DOHH2 (cell line): ENCODE measurements at regions not wholly inside any gene's neighbourhood (a gene's known extent, or its start where the extent isn't known, plus 50 kb on each side); places are given as distances from the start of the nearest gene placed in this dataset.

ENCODE experiments used
- H3F3A ChIP-seq: fragments of 200-600 bp; sonication (generic), shearing (Covaris generic); 2 replicates; pipeline ENCODE4 v1.6.0; 2016; ENCODE audit warnings: antibody characterized with exemption, mild to moderate bottlenecking; ENCODE audit not compliant: control insufficient read depth, insufficient read depth
- H3K27ac ChIP-seq: fragments of 200-600 bp; sonication (generic); 2 replicates; pipeline ENCODE4 v1.5.1; 2014; ENCODE audit warnings: low read depth, mild to moderate bottlenecking, low read length, moderate library complexity
- H3K27me3 ChIP-seq: fragments of 200-600 bp; sonication (generic); 2 replicates; pipeline ENCODE4 v1.6.1; 2014; ENCODE audit warnings: mild to moderate bottlenecking, low read length, mixed read lengths; ENCODE audit not compliant: control insufficient read depth
- H3K36me3 ChIP-seq: fragments of 200-600 bp; sonication (generic); 2 replicates; pipeline ENCODE4 v1.6.1; 2014; ENCODE audit warnings: mild to moderate bottlenecking, low read length, moderate library complexity, mixed read lengths; ENCODE audit not compliant: control insufficient read depth
- H3K4me1 ChIP-seq: fragments of 200-600 bp; sonication (generic); 2 replicates; pipeline ENCODE4 v1.6.1; 2014; ENCODE audit warnings: mild to moderate bottlenecking, low read length, mixed read lengths; ENCODE audit not compliant: control insufficient read depth
- H3K4me2 ChIP-seq: fragments of 200-600 bp; sonication (generic); 2 replicates; pipeline ENCODE4 v1.6.0; 2014; ENCODE audit warnings: mild to moderate bottlenecking, low read length, moderate library complexity
- H3K4me3 ChIP-seq: fragments of 200-600 bp; sonication (generic); 2 replicates; pipeline ENCODE4 v1.5.1; 2014; ENCODE audit warnings: mild to moderate bottlenecking, low read length, mixed read lengths
- H3K79me2 ChIP-seq: fragments of 200-600 bp; sonication (generic); 2 replicates; pipeline ENCODE4 v1.6.1; 2014; ENCODE audit warnings: mild to moderate bottlenecking, low read length, mixed read lengths; ENCODE audit not compliant: control insufficient read depth
- H3K9me2 ChIP-seq: fragments of 200-600 bp; sonication (generic); replicated peaks from 2 replicates; pipeline ENCODE4 v1.6.1; 2014; ENCODE audit warnings: mild to moderate bottlenecking, low read length, mixed read lengths; ENCODE audit not compliant: control insufficient read depth
- H3K9me3 ChIP-seq: fragments of 200-600 bp; sonication (generic); 2 replicates; pipeline ENCODE4 v1.6.1; 2014; ENCODE audit warnings: antibody characterized with exemption, low read length, mixed read lengths; ENCODE audit not compliant: control insufficient read depth, insufficient read depth
- H4K20me1 ChIP-seq: fragments of 200-600 bp; sonication (generic); 2 replicates; pipeline ENCODE4 v1.6.0; 2014; ENCODE audit warnings: low read depth, mild to moderate bottlenecking, antibody characterized with exemption, low read length, moderate library complexity; ENCODE audit not compliant: control insufficient read depth, insufficient read depth
- EZH2phosphoT487 ChIP-seq: fragments of 200-600 bp; sonication (generic); IDR thresholded peaks from 2 replicates; pipeline ENCODE4 v1.6.1; 2017; ENCODE audit warnings: borderline replicate concordance, mild to moderate bottlenecking, antibody characterized with exemption, low read length, moderate library complexity, mixed read lengths
- TF ChIP-seq, protein P1 (sequence below): fragments of 200-600 bp; sonication (generic); IDR thresholded peaks from one replicate; pipeline ENCODE4 v1.5.1; 2014; ENCODE audit warnings: antibody characterized with exemption, mild to moderate bottlenecking, low read depth, low read length; ENCODE audit not compliant: poor library complexity, severe bottlenecking

DNA sequence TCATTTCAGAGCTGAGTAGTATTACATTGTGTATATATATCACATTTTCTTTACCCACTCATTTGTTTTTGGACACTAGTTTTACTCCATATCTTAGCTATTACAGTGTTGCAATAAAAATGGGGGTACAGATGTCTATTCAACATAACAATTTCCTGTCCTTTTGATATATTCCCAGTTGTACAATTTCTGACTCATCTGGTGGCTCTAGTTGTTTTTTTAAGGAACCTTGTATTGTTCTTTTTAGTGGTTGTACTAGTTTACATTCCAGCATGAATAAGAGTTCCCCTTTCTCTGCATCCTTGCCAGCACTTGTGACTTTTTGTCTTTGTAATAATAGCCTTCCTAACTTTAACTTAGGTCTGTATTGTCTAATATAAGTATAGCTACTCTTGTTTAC, 739.9 kb downstream of the XPNPEP1 start:
- Histone ChIP-seq H3K9me2 (no peaks in the 10 kb centered on the region), H3K4me2 (no peak overlapping the region), H3F3A (no peaks in the 10 kb centered on the region), H3K9me3 (no peaks in the 10 kb centered on the region), H3K4me1 (no peaks in the 10 kb centered on the region), H3K27me3 (no peaks in the 10 kb centered on the region), H3K27ac (no peak overlapping the region), H3K79me2 (no peaks in the 10 kb centered on the region), H3K4me3 (no peak overlapping the region), H4K20me1 (no peaks in the 10 kb centered on the region), H3K36me3 (no peaks in the 10 kb centered on the region)
- TF ChIP-seq EZH2phosphoT487: no peak
- TF ChIP-seq, protein P1, sequence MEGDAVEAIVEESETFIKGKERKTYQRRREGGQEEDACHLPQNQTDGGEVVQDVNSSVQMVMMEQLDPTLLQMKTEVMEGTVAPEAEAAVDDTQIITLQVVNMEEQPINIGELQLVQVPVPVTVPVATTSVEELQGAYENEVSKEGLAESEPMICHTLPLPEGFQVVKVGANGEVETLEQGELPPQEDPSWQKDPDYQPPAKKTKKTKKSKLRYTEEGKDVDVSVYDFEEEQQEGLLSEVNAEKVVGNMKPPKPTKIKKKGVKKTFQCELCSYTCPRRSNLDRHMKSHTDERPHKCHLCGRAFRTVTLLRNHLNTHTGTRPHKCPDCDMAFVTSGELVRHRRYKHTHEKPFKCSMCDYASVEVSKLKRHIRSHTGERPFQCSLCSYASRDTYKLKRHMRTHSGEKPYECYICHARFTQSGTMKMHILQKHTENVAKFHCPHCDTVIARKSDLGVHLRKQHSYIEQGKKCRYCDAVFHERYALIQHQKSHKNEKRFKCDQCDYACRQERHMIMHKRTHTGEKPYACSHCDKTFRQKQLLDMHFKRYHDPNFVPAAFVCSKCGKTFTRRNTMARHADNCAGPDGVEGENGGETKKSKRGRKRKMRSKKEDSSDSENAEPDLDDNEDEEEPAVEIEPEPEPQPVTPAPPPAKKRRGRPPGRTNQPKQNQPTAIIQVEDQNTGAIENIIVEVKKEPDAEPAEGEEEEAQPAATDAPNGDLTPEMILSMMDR: no peak

- TF ChIP-seq, protein P1: no peak
- no peak for TF ChIP-seq EZH2phosphoT487
- no peaks in the 10 kb centered on the region for H3K4me1 ChIP-seq
- no peak overlapping the region for H3K4me3 ChIP-seq
- H3K79me2 ChIP-seq: no peaks in the 10 kb centered on the region
- H3K27ac ChIP-seq: no peak overlapping the region
- no peaks in the 10 kb centered on the region for H3K36me3 ChIP-seq
- H3K9me3 ChIP-seq: no peaks in the 10 kb centered on the region
- no peaks in the 10 kb centered on the region for H3F3A ChIP-seq
- no peaks in the 10 kb centered on the region for H3K27me3 ChIP-seq
- H4K20me1 ChIP-seq: no peaks in the 10 kb centered on the region
- no peak overlapping the region for H3K4me2 ChIP-seq
- no peaks in the 10 kb centered on the region for H3K9me2 ChIP-seq
Measured at GRCh38 chr10:109178591-109178990, 744.7 kb downstream of the XPNPEP1 start.

DNA sequence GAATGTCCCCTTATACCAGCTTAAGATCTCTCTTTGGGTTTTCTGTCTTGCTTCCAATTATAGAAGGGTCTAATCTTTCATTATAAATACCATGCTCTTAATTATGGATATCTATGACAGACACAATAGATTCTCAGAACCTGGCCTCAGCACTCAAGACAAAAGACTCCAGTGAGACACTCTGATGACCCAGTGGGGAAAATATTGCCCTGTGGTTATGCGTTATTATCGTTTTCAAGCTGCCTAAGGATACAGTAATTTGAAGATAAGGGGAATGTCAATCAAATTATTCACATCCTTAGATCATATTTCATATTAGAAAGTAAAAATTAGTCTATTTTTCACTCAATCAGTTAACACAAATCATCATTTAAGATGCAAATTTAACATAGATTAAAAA, 748.8 kb downstream of the XPNPEP1 start:
- H3K9me3 ChIP-seq: no peaks in the 10 kb centered on the region
- H3F3A ChIP-seq: no peaks in the 10 kb centered on the region
- TF ChIP-seq, protein P1: no peak
- no peak for TF ChIP-seq EZH2phosphoT487

DNA sequence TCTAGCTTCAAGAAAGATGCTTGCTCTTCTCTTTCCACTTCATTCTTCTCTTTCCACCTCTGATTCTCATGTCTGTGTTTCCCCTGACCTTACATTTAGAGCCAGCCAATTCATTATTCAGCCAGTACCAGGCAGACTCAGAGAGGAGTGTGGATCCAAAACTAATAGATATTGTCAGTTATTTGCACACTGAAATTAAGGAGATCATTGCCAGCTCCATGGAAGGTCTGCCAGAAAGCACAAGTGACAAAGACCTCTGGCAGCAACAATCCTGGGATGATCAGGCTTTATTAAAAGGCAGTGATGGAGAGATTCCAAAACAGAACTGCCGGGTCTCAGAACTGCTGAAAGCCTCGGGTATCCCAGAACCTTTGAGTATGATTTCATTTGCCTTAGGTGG, 749.4 kb downstream of the XPNPEP1 start:
- Histone ChIP-seq H4K20me1 (no peaks in the 10 kb centered on the region), H3K36me3 (no peaks in the 10 kb centered on the region), H3F3A (no peaks in the 10 kb centered on the region), H3K27ac (no peak overlapping the region), H3K27me3 (no peaks in the 10 kb centered on the region), H3K79me2 (no peaks in the 10 kb centered on the region), H3K9me2 (no peaks in the 10 kb centered on the region), H3K9me3 (no peaks in the 10 kb centered on the region), H3K4me3 (no peak overlapping the region), H3K4me1 (no peaks in the 10 kb centered on the region), H3K4me2 (no peak overlapping the region)
- no peak for TF ChIP-seq EZH2phosphoT487
- TF ChIP-seq, protein P1: no peak

More for the DNA sequence above, 748.8 kb downstream of the XPNPEP1 start:
- H3K4me3 ChIP-seq: no peak overlapping the region
- no peaks in the 10 kb centered on the region for H3K36me3 ChIP-seq
- no peaks in the 10 kb centered on the region for H3K79me2 ChIP-seq
- H3K4me1 ChIP-seq: no peaks in the 10 kb centered on the region
- no peak overlapping the region for H3K4me2 ChIP-seq
- H3K9me2 ChIP-seq: no peaks in the 10 kb centered on the region
- H4K20me1 ChIP-seq: no peaks in the 10 kb centered on the region
- no peak overlapping the region for H3K27ac ChIP-seq
- no peaks in the 10 kb centered on the region for H3K27me3 ChIP-seq
